AG04450 (cell line): ENCODE measurements at regions not wholly inside any gene's neighbourhood (a gene's known extent, or its start where the extent isn't known, plus 50 kb on each side); places are given as distances from the start of the nearest gene placed in this dataset.

Source experiments
- CTCF ChIA-PET: fragments of 300-600, 350-600 bp; formaldehyde crosslinking; extraction: SDS; loops from one replicate; lab custom pipeline; 2022; ENCODE audit warnings: antibody characterized with exemption, inconsistent platforms; lab: Charles Lee
- POLR2A ChIA-PET: fragments of 350-600 bp; formaldehyde crosslinking; extraction: SDS; loops from one replicate; lab custom pipeline; 2021; ENCODE audit warnings: antibody characterized with exemption, inconsistent platforms; lab: Yijun Ruan, JAX
- DNase-seq: peaks from one replicate; pipeline ENCODE4 v3.0.0-alpha.2; 2011; ENCODE audit warnings: low read depth, low spot score
- H3K27ac ChIP-seq: one replicate; pipeline ENCODE4 v1.5.1; 2012; ENCODE audit warnings: low read depth, low read length, control low read depth
- H3K27me3 ChIP-seq: one replicate; pipeline ENCODE4 v1.6.0; 2012; ENCODE audit warnings: low read length; ENCODE audit not compliant: control insufficient read depth, insufficient read depth
- H3K4me3 ChIP-seq: 2 replicates; pipeline ENCODE4 v1.5.1; 2011; ENCODE audit warnings: mild to moderate bottlenecking, low read depth, low read length, control low read depth
- H3K9me3 ChIP-seq: 2 replicates; pipeline ENCODE4 v1.5.1; 2012; ENCODE audit warnings: low read length; ENCODE audit not compliant: control insufficient read depth, insufficient read depth
- CTCF ChIP-seq: IDR thresholded peaks from 2 replicates; pipeline ENCODE4 v1.5.1; 2011; ENCODE audit warnings: low read depth, low read length, control low read depth, inconsistent platforms

DNA sequence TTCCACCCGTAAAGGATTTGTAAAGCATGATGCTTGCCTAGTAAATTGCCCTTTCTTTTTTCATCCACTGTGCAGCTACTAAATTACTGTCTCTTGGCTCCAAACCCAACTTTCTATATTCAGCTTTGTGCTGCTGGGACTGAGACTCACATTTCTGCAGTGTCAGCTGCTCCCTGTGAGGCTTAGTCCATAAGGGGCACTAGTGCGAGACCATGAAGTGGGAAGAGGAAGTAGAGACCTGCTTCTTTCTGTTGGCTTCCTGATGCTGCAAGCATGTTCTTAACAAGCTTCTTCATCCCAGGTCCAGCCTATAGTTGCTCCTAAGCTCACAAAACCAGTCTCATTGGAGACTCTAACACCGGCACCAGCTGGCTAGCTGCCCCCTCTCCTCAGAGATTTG lies 74.9 kb upstream of the HS3ST2 start:
- no peak for TF ChIP-seq CTCF
- CTCF ChIA-PET: no interaction called here
- DNase-seq: no peak
- Histone ChIP-seq H3K9me3 (no peaks in the 10 kb centered on the region), H3K27ac (no peak overlapping the region), H3K4me3 (no peak overlapping the region), H3K27me3 (peaks cover 2% of the 10 kb centered on the region)
- POLR2A ChIA-PET: no interaction called here

DNA sequence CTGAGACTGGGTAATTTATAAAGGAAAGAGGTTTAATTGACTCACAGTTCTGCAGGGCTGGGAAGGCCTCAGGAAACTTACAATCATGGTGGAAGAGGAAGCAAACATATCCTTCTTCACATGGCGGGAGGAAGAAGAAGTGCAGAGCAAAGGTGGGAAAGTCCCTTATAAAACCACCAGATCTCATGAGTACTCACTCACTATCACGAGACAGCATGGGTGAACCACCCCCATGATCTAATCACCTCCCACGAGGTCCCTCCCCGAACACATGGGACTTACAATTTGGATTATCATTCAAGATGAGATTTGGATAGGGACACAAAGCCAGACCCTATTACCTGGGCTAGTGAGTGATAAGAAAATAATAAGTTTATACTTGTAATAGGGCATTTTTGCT lies 70.6 kb upstream of the HS3ST2 start:
- ChIA-PET POLR2A (no interaction called here), CTCF (interaction anchor here (0.8 kb wide), 1 partner anchor 14 kb away, joined by 3 read pairs; no protein-coding TSS in a partner anchor)
- H3K4me3 ChIP-seq: no peak overlapping the region
- H3K9me3 ChIP-seq: no peaks in the 10 kb centered on the region
- H3K27ac ChIP-seq: no peak overlapping the region
- H3K27me3 ChIP-seq: no peaks in the 10 kb centered on the region
- DNase-seq: no peak
- TF ChIP-seq CTCF: no peak

GRCh38 chr16:22751104-22751667 lies 62.8 kb upstream of the HS3ST2 start:
- Histone ChIP-seq H3K4me3 (no peak overlapping the region), H3K27me3 (no peaks in the 10 kb centered on the region), H3K27ac (no peak overlapping the region), H3K9me3 (no peaks in the 10 kb centered on the region)
- POLR2A ChIA-PET: no interaction called here
- TF ChIP-seq CTCF: no peak
- CTCF ChIA-PET: no interaction called here
- no peak for DNase-seq

- no peak overlapping the region for H3K4me3 ChIP-seq
- CTCF ChIA-PET: no interaction called here
- no peaks in the 10 kb centered on the region for H3K27me3 ChIP-seq
- no peak for DNase-seq
- POLR2A ChIA-PET: no interaction called here
- H3K9me3 ChIP-seq: no peaks in the 10 kb centered on the region
- TF ChIP-seq CTCF: no peak
- no peak overlapping the region for H3K27ac ChIP-seq
These were observed 62.3 kb upstream of the HS3ST2 start for GRCh38 chr16:22751685-22752084.

GRCh38 chr16:22753451-22753850 lies 60.5 kb upstream of the HS3ST2 start:
- Histone ChIP-seq H3K9me3 (no peaks in the 10 kb centered on the region), H3K27me3 (no peaks in the 10 kb centered on the region), H3K4me3 (no peak overlapping the region), H3K27ac (no peak overlapping the region)
- CTCF ChIA-PET: no interaction called here
- POLR2A ChIA-PET: no interaction called here
- TF ChIP-seq CTCF: no peak
- no peak for DNase-seq
